Uterus (tissue), 2 donors: ENCODE measurements at regions not wholly inside any gene's neighbourhood (a gene's known extent, or its start where the extent isn't known, plus 50 kb on each side); places are given as distances from the start of the nearest gene placed in this dataset.

Experiments used
- CTCF ChIP-seq, 4 experiments: fragments of 200-600 bp in 2 of 4; fragments of 450-650 bp in 2 of 4; sonication (generic) in 2 of 4; IDR thresholded peaks; one replicate each; pipeline ENCODE4 v1.5.1; 2016 to 2019; ENCODE audit warnings: antibody characterized with exemption in 4 of 4, mild to moderate bottlenecking in 2 of 4, moderate library complexity in 1 of 4
- POLR2A ChIP-seq, 2 donors: fragments of 450-650 bp; IDR thresholded peaks; one replicate each; pipeline ENCODE4 v1.6.1; 2016; ENCODE audit warnings: antibody characterized with exemption in 2 of 2, mild to moderate bottlenecking in 1 of 2, moderate library complexity in 1 of 2

- TF ChIP-seq CTCF (IDR thresholded peaks at IDR 0.05) (no peak), POLR2A (IDR thresholded peaks at IDR 0.05) (no peak)
Observed at GRCh38 chr1:221622389-221622788, 119.5 kb downstream of the DUSP10 start.
